GM19452 (cell line): ENCODE measurements at regions not wholly inside any gene's neighbourhood (a gene's known extent, or its start where the extent isn't known, plus 50 kb on each side); places are given as distances from the start of the nearest gene placed in this dataset.
A peak's percentile ranks its signal among the peaks of the same experiment; 100 is the strongest.
"Not testable (repeated sequence)": the region's sequence is repeated elsewhere in the genome, so short reads cannot be mapped to it uniquely, and the experiment has no call there.

Experiments used
- ATAC-seq: cut with Tn5 transposase; IDR thresholded peaks from one replicate; pipeline ENCODE4 v1.9.1; 2021; ENCODE audit not compliant: unreplicated experiment

DNA sequence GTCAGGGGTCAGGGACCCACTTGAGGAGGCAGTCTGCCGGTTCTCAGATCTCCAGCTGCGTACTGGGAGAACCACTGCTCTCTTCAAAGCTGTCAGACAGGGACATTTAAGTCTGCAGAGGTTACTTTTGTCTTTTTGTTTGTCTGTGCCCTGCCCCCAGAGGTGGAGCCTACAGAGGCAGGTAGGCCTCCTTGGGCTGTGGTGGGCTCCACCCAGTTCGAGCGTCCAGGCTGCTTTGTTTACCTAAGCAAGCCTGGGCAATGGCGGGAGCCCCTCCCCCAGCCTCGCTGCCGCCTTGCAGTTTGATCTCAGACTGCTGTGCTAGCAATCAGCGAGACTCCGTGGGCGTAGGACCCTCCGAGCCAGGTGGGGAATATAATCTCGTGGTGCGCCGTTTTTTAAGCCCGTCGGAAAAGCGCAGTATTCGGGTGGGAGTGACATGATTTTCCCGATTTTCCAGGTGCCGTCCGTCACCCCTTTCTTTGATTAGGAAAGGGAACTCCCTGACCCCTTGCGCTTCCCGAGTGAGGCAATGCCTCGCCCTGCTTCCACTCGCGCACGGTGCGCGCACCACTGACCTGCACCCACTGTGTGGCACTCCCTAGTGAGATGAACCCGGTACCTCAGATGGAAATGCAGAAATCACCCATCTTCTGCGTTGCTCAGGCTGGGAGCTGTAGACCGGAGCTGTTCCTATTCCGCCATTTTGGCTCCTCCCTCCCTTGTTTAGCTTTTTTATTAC, 268.6 kb upstream of the SATB1 start:
- ATAC-seq: not testable (repeated sequence)

DNA sequence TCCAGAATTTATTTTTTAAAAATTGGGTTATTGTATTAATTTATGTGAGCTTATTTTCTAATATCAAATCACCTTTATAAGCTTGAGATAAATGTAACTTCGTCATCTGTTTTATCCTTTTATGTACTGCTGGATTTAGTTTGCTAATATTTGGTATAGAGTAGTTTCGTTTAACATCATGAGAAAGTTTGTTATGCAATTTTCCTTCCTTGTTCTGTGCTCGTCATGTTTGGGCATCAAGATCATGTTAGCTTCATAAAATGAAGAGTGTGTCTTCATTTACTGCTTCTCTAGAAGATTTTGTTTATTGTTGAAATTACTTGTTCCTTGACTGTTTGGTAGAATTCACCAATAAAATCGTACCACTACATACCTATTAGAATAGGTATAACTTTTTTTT, 262.1 kb upstream of the SATB1 start:
- no peak for ATAC-seq

DNA sequence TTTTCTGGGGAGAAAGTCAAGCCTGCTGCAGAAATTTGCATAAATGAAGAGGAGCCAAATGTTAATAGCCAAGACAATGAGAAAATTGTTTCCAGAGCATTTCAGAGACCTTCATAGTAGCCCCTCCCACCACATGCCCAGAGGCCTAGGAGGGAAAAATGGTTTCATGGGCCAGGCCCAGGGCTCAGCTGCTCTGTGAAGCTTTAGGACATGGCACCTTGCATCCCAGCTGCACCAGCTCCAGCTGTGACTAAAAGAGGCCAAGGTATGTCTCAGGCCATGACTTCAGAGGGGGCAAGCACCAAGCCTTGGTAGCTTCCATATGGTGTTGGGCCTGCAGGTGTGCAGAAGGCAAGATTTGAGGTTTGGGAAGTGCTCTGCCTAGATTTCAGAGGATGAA, 258.8 kb upstream of the SATB1 start:
- ATAC-seq: no peak

DNA sequence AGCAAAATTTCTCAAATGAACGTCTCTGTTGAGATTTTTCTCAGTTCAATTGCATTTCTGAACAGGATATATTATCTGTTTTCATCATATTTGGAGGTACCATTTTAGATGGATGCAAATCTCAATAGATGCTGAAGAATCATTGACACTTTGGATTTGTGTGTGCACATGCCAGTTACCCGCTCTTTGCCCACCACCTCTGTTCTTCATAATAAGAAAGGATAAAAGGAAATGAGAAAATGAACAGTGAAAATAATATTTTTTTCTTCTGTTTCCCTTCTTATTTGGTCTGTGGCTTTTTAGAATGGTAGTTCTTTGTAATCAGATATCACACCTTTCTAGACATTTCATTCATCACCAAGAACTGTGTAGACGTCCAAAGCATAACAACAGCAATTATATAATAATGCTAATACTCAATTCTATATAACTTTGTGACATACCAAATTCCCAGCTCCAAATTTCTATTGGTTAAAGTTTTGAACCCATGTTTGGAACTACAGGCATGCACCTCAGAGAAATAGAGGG, 256.7 kb upstream of the SATB1 start:
- no peak for ATAC-seq

DNA sequence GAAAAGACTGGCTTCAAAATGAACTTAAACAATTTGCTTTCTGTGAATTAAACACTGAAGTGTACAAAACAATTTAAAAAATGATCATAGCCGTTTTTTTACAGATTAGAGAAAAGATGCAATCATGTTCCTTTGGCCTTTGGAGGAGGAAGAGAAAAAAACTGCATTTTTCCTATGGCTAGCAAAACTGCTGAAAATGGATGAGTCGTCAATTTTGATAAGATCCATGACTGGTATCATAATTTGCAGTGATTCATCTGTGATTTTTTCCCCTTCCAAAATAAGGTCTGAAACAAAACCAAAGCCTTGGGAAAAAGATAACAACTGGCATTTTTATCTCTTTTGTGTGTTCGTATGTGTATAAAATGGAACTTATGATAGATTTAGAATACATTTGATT, 255.6 kb upstream of the SATB1 start:
- ATAC-seq: no peak

DNA sequence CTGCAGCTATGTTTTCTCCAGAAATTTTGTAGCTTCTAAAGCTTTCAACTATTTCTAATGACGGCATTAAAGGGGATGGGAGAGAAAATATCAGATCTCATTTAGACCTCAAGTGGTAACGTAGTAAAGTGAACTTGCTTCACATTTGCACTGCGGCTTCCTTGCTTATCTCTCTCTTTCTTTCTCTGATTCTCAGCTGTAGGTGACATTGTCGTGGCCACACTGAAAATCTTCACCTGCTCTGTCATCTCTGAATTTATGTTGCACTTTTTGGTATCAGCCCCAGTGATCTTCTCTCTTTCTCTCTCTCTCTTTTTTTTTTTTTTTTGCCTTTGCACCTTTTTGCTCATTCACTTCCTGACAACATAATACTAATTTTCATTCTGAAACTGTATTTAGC, 254.1 kb upstream of the SATB1 start:
- ATAC-seq: no peak

DNA sequence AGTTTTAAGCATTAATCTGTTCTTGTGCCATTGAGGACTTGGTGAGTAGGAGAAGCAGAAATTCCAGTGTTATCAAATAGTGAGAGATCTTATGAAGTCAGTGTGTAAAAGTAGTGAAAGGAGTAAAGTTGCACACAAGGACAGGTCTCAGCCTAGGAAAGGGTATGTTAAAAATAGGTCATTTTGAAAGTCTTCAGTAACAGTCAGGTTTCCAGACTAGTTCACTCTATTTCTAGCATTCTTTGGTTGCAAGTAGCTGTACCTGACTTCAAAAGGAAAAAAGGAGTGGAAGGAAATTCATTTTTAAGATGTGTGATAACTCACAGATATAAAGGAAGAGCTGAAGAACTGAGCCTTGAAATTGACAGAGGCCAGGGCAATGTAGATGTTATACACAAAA, 250.1 kb upstream of the SATB1 start:
- no peak for ATAC-seq

DNA sequence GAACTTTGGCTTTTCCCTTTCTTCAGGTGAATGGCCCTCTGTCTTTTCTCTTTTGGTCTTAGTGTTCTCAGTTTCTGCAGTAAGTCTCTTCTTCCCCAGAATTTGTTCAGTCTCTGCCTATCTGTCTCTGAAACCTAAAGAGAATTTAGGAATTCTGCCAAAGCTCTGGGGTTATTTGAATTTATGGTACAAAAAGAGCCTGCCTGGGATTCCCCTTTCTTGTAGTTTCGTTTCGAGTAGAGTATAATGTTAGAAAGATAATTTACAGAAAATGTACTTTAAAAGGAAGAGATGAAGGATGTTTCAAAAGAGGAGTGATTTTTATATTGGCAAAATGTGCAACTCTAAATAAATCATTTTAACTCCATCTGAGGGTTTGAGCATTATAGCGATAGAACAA, 247.4 kb upstream of the SATB1 start:
- ATAC-seq: no peak

DNA sequence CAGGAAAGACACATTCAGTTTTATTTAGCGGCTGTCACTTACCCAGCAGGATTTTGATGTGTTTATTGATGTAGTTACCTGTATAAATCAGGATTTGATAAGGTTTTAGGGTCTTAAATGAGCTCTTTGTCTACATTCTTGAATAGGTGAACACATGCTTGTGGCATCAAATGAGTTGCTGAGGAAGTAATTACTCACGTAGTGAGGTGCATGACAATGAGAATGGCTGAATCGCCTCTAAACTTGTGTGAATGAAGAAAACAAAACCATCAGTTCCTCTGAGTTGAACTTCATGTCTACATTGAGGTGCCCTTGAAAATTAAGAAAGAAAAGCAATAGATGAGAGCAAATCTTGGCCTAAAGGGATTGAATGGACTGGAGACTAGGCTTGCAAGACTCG, 245.6 kb upstream of the SATB1 start:
- ATAC-seq: no peak

DNA sequence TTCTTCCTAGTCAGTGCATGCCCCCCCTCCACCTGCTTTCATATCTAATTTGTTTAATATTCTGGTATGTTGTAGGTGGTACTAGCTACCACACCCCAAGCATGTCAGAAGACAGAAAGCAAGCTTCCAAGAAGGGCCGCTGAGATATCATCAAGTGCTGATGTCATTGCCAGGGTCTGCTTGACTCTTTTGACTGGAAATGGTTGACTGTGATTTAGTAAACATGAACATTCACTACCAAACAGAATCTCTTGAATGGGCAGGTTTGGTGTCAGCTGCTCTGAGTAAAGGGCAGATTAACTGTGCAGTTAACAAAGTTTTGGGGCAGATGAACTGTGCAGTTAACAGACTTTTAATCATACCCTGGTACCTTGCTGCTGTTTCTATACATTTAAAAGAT, 244.2 kb upstream of the SATB1 start:
- no peak for ATAC-seq

DNA sequence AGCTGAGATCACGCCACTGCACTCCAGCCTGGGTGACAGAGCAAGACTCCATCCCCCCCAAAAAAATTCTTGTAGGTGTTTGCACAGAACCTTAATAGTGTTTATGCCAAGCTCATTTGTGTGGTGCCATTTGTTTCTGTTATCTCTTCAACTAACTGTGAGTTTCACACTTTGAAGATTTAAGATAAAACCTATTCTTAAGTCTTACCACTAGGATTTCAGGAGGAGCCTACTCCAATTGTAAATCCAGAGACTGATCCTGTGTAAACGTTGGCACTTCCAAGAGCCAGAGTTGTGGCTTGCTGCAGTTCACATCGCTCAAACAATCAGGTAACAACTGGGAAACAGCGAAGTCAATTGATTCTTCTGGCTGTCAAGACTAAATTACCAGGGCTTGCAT, 242.4 kb upstream of the SATB1 start:
- no peak for ATAC-seq

DNA sequence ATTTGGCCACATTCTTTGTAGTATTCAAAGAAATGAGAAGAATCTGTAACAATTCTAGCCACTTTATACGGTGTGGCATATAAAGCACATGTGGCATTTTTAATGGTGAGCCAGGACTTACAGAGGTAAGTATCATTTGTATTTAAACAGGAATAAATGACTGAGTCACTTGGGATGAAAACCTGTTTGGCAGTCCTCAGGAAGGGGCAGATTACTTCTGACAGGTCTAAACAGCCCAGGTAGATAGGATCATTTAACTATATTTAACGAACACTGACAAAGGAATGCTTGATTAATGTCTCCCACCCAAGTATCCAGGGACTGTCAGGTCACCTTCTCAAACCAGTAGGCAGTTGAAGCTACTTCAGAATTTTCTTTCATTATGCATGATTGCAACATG, 241.5 kb upstream of the SATB1 start:
- ATAC-seq: no peak

DNA sequence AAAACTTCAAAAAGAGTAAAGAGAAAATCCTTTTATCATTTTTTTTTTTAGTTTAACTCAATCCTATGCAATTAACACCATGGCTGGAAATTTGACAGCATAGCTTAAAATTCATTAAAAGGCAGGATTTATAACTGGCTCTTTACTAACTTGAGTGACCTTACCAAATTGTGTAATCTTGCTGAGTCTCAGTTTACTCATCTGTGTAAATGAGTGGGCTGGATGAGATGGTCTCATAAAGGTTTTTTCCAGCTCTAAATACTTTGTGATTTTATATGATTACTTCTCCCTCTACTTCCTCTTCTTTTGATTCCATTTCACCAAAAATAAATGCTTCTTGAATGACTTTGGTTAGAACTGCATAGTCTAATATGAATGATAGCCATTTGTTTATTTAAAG, 234.9 kb upstream of the SATB1 start:
- no peak for ATAC-seq

DNA sequence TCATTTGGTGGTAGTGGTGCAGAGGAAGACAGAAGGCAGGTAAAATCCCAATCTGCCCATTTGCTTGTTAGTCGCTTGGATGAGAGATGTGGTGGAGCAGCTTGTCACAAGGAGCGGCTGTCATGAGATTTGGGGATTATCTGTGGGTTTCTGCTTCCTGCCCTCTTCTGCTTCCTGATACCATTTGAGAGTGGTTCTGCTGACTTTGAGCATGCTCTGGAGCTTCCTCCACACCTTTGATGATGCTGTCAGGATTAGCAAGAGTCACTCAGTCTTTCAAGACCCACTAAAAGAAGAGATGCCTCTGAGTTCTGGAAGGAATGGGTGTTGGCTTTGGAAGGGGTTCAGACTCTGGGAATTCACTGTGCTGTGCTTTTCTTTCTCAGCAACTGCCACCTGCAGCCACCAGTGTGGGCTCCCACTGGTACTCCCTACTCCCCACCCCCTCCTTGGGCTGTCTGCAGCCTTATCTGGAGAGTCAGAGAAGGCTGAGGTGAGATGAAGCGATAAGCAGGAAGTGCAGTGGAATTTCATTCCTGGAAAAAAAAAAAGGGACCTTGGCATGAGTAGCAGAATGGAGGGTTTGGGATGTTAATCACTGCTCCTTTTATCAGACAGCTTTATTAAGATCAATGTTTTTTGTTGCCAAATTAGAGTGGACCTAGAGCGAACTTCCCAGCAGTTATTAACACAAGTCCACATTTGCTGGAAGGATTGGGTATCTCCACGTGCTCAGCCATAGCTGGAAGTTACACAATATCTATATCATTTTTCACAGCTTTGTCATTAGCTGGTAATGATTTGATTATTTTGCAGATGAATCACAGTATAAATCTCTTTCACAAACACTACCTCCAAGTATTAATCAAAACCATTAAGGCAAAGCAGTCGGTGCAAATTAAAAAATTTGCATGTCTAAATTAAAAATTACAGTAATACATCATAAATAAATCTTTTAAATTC, 233.0 kb upstream of the SATB1 start:
- ATAC-seq: no peak

DNA sequence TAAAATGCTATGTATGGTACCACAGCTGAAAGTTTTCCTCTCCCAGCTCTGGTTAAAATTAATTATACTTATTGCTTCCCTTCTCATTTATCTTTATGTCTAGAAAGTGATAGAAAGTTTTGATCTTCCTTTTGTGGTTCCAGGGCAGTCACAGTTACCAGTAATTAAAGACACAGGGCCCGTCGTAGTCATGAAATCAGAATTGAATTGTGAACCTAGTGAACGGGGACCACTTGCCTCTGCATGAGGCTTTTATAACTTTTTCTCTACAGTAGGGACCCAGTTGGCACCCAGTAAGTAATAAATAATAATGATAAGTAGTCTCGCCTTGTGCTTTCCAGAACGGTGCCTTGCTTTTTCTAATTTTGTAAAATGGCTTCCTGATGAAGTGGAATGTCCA, 231.7 kb upstream of the SATB1 start:
- ATAC-seq: no peak

DNA sequence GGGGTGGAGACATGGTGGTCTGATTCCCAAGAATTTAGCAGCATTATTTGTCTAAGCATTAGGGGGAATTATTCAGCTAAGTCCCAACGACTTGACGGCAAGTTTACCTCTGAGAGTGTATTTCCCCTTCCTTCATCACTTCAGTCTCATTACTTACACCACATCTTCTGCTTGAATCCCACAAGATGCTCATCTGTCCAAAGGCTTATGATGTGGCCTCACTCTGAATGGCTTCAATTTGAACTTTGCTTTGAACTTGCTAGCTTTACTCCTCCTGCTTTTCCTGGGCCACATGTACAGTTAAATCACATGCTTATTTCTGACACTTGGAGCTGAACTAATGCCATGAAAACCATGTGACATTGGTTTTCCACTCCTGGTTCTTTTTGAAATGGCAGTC, 231.3 kb upstream of the SATB1 start:
- ATAC-seq: no peak

DNA sequence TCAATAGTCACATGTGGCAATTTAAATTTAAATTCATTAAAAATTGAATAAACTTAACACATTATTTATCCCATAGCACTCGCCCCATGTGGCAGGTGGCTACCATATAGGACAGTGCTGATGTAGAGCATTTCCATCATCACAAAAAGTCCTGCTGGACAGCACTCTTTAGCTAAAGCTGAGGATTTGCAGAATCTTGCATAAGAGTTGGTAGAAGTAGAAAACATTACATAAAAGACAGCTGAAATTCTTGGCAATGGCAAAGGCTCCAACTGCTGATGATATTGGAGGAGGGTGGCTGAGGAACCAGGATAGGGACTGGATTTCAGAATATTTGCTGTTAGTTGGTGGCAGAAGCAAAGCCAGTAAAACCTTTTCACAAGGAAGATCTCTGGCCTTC, 230.7 kb upstream of the SATB1 start:
- ATAC-seq: no peak

DNA sequence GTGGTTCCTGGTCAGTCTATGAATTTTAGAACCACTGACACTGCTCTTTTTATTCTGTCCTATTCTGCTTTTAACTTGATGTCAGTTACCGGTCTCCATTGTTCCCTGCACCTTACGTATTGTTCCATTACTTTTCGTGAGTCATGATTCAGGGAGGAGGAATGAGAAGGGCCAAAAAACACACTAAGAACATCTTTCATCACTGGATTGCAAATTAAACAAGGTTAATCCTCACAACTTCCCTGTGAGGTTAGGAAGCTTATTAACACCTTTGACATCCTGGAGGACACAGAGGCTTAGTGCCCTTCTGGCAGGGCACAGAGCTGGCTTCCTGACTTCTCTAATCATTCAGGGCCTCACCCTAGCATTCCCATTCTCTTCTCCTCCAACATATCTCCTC, 227.6 kb upstream of the SATB1 start:
- ATAC-seq: no peak

DNA sequence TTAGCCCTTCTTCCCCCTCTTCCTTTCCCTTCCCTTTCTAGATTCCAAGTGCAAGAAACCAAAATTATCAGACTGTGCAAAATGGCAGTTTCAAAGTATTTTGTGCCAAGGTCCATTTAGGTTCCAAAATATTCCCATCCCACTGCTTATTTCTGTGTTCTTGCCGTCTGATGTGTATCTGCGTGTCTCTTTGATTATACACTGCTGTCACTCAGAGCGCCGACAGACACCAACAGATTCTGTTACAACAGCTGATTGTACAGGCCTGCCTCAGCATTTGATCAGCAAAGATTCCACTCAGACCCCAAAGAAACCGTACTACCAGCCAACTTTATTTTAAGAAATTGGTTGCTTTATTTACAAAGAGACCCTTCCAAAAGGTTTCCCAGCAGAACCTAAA, 225.6 kb upstream of the SATB1 start:
- no peak for ATAC-seq

DNA sequence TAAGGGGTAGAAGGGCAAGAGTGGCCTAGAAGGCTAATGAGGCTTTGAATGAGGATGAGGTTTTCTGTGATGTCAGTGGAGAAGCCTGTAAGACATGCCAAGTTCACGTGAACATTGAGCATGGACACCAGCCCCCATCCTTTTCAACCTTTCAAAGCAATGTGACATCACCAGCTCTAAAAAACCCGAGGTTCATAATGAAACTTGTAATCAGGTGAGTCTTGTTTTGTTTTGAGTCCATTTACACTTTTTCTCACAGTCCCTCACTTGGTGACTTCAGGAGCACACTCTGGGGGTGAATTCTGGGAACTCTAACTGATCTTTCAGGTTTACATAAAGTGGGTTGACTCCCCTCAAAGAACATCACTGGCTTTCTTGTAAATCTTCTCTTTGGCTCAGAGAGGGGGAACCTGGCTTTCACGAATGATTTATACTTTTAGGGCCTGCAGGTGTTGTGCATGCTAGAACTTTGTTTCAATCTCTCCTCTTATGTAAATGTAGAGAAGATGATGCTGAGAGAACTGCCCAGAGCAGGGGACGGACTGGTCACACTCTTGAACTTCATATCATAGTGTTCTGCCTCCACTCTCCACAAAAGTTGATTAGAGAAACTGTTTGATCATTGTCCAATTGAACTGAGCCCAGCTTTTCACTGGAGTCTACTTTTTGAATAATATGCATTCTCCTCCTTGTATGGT, 224.7 kb upstream of the SATB1 start:
- peak; percentile 81 for ATAC-seq

DNA sequence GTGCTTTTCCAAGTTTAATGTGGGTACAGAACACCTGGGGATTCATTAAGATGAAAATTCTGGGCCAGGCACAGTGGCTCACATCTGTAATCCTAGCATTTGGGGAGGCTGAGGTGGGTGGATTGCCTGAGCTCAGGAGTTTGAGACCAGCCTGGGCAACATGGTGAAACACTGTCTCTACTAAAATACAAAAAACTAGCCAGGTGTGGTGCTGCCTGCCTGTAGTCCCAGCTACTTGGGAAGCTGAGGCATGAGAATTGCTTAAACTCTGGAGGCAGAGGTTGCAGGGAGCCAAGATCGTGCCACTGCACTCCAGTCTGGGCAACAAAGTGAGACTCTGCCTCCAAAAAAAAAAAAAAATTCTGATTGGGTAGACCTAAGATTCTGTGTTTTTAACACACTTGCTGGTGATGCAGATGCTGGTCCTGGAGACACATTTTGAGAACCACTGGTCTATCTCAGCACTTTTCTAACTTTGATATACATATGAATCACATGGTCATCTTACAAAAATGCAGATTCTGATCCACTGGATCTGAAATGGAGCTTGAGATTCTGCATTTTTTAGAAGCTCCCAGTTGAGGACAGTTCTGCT, 223.8 kb upstream of the SATB1 start:
- ATAC-seq: no peak
